SKM-1 (cell line): ENCODE measurements at regions not wholly inside any gene's neighbourhood (a gene's known extent, or its start where the extent isn't known, plus 50 kb on each side); places are given as distances from the start of the nearest gene placed in this dataset.
"Not testable (repeated sequence)": the region's sequence is repeated elsewhere in the genome, so short reads cannot be mapped to it uniquely, and the experiment has no call there.

Experiments
- DNase-seq: peaks from one replicate; lab custom pipeline; 2025; ENCODE audit not compliant: unreplicated experiment; lab: John Stamatoyannopoulos, UW

DNA sequence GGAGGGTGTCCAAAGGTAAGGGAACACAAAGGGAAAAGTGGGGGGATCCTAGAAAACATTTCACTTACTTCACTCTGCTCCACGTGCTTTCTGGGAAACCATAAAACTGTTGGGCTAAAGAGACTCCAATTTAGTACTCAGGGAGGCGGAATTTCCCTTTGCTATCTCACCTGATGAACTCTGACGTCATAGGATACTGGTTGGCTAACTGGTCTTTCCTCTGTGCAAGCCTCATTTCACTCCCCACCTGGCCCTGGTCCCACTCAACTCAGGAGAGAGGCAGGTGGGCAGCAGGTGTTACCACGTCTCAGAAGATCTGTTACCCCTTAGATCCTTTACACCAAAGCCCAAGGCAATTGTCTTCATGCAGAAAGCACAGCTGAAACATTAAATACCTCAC is 51.8 kb upstream of the PMAIP1 start:
- DNase-seq = no peak

DNA sequence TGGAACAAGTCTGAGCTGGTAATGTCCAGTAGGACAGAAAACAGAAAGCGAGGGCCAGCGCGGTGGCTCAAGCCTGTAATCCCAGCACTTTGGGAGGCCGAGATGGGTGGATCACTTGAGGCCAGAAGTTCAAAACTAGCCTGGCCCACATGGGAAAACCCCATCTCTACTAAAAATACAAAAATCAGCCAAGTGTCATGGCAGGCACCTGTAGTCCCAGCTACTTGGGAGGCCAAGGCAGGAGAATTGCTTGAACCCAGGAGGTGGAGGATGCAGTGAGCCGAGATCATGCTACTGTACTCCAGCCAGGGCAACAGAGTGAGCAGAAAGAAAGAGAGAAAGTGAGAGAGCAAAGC is 52.3 kb upstream of the PMAIP1 start:
- not testable (repeated sequence) for DNase-seq

DNA sequence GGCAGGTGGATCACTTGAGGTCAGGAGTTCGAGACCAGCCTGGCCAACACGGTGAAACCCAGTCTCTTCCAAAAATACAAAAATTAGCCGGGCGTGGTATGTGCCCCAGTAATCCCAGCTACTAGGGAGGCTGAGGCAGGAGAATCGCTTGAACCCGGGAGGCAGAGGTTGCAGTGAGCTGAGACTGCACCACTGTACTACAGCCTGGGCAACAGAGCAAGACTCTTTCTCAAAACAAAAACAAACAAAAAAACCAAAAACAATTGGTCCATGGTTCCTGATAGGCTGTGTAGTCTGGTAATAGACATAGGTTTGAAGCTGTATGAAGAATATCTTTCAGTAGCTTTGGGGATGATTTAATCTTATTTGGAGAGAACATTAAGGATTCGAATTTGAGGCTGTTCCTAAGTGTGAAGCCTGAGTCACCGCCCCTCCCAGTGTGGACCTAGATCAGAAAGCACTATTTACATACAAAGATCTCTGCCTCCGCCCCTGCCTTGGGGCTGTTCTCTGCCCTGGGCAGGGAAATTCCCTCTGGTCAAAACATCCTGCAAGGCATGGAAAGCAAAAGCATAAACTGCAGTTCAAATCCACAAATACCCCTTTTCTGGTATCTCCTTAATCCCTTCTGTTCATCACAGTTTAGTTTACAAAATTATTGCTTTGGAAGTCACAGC is 52.8 kb upstream of the PMAIP1 start:
- DNase-seq = no peak

DNA sequence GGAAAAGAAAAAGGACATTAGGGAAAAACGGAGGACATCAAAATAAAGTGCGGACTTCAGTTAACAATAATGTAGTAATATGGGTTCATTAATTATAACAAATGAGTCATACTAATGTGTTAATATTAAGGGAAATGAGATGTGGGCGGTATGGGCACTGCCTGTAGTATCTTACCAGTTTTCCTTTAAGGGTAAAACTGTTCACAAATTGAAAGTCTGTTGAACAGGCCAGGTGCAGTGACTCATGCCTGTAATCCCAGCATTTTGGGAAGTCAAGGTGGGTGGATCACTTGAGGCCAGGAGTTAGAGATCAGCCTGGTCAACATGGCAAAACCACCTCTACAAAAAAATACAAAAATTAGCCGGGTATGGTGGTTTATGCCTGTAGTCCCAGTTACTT is 56.8 kb upstream of the PMAIP1 start:
- no peak for DNase-seq

DNA sequence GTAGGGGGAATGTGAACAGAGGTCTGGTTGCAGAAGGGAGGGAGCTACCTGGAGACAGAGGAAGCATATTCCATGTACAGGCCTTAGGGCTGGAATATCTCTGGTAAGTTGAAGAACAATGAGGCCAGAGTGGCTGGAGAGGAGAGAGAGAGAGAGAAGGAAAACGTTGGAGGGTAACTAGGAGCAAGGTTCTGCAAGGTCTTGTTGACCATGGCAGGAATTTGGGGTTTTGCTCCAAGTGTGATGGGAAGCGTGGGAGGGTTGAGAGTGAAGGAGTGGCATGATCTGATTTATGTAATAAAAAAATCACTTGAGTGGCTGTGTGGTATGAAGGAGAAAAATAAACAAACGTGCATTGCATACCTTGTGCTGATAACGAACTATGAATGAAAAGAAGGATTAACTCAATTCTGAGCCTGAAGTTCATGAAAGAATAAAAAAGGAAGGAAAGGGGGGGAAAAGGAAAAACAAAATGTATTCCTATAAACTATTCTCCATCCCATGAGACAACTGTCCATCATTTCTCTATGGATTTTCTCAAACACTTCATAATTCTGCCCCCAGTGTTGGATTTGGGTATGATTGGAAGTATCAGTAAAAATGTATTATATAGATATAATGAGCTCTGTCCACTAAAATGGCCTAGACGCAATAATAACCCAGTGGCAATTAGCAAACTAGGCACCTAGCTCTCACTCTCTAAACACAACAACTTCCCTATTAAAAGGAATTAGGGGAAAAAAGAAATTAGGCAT is 59.7 kb upstream of the PMAIP1 start:
- no peak for DNase-seq

DNA sequence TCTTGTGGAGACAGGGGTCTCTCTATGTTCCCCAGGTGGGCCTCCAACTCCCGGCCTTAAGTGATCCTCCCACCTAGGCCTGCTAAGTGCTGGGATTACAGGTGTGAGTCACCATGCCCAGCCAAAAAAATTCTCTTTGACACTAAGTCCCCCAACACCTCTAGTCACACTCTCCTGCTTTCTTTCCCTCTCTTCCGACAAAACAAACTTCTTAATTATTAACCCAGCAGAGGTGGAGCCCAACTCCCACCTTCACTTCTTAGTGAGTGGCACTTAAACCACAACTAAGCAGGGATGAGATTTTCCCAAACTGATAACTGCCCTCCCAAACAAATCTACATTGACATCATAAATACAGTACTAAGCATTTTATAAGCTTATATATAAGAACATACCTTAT is 60.5 kb upstream of the PMAIP1 start:
- no peak for DNase-seq

DNA sequence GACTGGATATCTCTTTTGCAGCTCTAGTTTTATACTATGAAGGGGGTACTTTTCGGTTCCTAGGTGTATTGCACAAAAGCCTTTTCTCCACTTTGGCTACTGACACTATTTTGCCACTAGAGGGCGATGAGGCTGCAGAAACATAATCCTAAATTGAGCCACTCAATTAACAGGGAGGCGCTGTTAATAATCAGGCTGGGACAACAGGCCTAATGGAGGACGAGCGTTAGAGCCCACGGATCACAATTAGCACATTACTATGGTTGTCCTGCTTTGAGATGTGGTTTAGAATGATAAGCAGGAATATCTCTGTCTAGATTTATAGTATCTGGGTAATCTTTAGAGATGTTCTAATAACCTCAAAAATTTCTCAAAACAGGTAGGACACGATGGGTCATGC is 62.2 kb upstream of the PMAIP1 start:
- DNase-seq = peak; percentile 39

DNA sequence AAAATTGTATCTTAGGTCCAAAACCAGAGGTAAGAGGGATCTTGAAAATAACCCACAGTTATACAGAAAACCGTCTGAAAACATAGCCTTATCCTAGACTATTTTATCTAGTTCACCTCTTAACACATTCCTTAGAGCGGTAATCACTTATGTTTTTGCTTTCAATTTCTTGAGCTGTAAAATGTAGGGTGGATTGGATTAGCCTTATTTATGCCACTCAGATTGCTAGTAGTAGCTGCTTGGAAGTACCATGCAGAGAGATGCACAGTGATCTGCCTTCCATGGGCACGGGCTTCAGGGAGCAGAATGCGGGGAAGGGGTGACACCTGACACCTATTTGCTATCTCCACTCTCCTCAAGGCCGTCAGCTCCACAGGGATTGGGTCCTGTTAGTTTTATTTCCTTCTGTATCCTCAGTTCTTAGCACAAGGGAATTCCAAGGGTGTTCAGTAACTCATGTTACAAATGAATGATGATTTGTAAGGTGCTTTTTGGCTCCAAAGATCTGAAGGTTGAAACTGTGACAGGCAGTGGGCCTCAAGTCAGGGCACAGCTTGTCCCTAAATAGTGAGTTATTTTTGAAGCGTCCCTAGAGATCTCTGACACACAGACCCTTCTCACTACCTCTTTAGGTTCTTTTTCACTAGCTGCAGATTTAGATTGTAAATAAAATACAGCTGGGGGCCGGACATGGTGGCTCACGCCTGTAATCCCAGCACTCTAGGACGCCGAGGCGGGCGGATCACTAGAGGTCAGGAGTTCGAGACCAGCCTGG is 64.0 kb upstream of the PMAIP1 start:
- no peak for DNase-seq

DNA sequence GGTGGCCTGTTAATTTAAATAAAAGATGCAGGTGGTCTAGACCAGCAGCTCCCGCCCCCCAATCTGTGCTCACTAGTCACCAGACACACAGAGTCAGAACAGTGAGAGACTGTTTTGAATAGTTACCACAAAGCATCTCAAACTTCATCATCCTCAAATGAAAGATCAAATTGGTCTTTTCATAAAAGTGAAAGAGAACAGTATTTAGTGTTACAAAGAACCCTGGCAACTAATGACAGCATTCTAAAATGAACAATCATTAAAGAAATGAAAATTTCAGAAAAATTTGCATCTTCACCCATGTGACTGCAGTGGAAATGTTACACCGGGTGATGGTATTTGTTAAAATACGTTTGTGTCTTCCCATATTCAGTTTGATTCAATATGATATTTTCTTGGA is 65.5 kb upstream of the PMAIP1 start:
- DNase-seq = no peak

DNA sequence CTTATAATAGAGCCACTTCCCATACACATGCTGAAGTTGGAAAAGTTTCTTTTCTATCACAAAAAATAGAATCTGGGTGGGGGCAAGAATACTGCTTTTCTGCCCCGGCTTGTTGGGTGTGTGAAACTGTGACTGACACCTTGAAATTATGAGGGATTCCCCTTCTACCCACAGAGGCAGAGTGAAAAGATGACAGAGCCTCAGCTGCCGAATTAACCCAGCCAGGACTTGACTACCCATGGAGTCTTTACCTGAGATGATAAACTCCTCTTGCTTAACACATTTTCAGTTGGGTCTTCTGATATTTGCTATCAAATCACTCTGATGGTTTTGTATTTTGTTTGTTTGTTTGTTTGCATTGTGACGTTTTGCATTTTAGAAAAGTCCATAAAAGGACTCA is 66.0 kb upstream of the PMAIP1 start:
- DNase-seq = no peak

DNA sequence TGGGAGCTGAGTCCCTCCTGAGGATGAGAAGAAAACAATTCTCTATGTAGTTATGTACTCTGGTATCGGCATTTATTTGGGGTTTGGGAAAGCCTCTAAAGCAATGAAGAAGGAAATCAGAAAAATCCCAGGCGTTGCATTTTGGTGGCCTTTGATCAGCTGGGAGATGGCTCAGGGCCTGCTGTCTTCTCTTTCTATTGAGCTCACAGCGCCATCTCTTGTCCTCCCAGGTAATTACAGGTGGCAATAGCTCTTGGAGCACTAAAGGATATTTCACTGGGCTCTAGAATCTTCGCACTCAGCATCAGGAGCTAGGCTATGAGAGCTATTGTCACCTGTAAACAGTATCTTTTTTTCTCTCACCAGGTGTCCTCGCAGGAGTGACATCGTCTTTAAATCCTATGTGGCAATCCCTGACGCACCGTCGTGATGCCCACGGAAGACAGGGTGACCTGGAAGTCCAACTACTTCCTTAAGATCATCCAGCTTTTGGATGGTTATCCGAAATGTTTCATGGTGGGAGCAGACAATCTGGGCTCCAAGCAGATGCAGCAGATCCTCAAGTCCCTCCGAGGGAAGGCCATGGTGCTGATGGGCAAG is 76.1 kb upstream of the PMAIP1 start:
- DNase-seq = peak; percentile 38

DNA sequence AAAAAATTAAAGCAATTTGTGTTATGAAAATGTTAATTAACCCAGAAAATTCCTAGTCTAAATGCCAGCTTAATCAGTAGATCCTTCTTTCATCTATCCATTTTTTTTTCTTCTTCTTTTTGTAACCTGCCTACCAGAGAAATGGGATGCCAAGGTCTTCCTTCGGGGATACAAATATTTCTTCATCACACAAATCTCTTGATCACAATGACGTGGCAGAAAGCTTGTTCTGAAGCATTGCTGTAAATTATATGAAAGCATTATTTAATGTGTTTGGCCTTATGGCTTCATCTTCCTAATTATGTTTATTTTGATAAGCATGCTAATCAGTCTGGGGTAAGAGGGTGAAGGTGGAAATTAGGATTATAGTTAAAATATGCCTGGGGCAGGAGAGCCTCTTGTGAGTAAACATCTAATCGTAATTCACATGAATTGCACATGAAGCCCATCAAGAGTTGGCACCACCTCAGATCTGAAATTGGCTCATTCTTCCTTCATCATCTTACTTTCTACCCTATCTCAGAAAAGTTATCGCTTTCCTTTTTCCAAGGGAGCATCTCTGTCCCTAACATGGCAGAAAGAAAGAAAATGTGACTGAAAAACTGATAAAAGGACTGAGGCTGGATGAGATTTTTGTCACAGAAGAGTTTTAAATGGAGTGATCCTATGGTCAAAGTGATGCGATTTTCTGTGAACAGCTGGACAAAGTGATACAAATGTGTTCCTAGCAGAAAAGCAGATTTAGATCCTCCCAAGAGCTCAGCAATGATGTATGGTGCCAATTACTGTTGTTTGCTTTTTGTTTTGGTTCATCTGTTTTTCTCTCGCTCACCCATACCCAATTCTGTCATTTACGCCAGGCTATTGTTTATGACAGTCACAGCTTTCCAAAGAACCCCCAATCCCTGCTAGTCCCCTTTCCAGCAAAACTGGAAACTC is 76.9 kb upstream of the PMAIP1 start:
- DNase-seq = no peak

DNA sequence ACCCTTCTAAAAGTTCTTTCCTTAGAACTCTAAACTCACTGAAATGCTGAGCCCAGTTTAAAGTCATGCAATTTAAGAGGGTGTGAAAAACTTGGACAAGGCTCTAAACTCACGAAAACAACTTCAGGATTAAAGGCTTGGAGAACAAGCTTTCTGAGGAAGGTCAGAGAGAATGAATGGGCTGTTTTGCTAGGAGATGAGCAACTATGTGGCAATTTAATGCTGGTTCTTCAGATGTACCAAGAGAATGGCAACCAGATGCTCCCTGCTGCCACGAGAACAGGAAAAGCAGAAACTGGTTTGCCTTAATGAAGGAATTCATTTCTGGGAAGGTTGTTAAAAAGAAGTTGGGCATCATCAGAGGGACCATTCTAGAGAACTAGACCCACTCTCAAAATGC is 77.8 kb upstream of the PMAIP1 start:
- no peak for DNase-seq

DNA sequence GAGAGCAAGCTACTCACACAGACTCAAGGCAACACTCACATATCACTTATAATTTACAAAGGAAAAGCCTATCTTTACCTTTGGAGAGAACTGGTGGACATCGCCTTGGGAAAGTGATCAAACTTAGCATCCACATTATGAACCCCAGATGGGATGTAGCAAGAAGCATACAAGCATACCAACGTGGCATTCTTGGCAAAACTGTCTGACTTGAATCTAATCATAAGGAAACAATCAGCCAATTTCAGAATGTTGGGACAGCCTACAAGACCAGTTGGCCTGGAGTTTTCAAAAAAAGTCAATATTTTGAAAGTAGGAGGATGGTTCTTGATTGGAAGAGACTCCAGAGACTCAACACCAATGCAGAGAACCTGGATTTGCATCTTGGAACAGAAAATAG is 79.1 kb upstream of the PMAIP1 start:
- DNase-seq = no peak

DNA sequence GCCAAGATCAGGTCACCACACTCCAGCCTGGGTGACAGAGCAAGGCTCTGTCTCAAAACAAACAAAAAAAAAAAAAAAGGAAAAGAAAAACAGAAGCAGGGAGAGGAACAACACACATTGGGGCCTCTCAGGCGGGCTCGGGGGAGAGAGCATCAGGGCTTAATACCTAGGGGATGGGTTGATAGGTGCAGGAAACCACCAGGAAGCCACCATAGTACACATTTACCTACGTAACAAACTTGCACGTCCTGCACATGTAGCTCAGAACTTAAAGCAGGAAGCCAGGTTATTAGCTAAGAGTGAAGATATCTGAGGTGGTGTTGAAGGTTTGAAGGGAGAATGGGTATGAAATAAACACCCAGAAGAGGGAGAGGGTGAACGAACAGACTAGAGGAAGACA is 81.0 kb upstream of the PMAIP1 start:
- no peak for DNase-seq

DNA sequence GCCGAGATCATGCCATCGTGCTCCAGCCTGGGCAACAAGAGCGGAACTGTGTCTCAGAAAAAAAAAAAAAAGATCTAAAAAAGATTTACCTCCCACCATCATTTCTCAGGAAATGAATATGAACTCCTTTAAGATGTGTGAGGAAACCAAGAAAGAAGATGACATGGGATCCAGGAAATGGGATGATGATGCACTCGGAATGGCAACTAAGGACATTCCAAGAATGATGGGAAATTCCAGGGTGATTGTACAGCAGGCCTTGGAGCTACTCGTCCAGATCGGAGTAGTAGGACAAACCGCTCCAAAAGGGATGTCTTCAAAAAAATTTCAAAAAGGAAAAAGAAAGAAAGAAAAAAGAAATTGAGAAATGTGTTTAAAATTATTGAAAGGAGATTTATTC is 84.9 kb upstream of the PMAIP1 start:
- no peak for DNase-seq

DNA sequence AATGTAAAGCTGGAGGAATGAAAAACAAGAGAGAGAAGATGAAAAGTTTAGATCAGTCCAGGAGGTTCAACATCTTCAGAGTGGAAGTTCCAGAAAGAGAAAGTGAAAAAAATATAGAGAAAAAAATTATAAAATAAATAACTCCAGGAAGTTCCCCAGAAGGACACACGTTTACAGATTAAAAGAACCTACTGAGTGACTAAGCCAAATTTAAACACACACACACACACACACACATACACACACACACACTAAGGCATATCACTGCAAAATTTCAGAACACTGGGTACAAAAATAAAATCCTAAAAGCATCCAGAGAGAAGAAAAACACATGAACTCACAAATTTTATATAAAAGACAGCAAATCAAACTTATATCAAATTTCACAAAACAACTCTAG is 85.9 kb upstream of the PMAIP1 start:
- DNase-seq = no peak

DNA sequence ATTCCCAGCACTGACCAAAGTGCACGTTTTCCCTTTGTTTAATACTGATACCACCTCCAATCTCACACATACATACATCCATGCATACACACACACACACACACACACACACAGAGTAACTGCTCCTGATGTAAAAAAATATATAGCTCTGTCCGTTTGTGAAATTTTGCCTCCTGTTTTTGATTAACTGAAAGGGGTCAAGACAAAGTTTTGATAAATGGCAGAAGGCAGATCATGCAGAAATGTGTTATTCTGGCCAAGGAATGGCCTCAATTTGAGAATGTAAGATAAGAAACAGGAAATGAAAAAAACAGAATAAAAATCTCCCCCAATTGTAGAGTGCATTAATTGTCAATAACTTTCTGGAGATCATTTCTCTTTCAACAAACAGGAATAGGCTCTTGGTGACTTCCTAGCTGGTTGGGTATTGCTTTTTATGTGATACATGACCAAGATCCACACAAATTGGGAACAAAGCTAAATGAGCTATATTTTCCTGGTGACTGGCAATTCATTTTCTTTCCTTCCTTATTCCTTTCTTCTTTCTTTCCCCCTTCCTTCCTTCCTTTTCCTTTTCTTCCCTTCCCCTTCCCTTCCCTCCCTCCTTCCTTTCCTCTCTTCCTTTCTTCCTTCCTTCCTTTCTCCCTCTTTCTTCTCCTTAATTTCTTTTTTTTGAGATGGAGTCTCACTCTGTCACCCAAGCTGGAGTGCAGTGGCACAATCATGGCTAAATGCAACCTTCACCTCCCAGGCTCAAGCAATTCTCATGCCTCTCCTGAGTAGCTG is 88.9 kb upstream of the PMAIP1 start:
- DNase-seq = no peak

DNA sequence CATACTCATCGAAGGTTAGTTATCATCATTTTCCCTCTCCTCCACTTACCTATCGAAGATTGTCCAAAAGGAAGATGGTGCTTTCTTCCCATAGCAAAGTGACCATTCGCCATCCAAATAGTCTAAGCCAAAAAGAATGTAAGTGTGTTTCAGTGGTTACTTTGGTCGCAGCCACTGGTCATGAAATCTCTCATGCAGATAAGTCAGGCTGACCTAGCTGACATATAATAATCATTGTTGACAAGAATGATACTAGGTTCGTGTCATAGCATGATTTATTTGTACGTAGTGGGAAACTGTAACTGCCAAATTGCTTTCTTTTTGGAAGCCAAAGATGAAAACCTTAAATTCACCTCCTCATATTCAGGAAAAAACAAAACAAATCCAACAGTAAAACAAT is 89.6 kb upstream of the PMAIP1 start:
- DNase-seq = no peak

DNA sequence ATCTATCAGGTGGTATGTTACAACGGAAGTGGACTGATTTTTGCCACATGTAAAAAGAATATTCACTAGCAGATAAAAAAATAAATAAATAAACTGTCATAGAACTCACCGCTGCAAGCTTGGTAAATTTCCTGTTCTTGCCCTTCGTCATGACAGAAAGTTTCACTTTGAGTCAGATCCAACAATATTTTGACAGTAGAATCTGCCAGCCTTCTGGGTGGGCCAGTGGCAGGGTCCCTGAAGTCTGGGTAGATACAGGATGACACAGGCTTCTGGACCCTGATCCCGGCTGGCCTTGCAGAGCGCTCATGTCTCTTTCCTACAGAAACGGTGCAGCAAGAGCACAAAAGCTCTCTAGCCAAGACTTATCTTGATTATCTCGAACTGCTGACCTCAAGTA is 97.8 kb upstream of the PMAIP1 start:
- DNase-seq = no peak
